PFSK-1 (cell line): ENCODE measurements at regions not wholly inside any gene's neighbourhood (a gene's known extent, or its start where the extent isn't known, plus 50 kb on each side); places are given as distances from the start of the nearest gene placed in this dataset.

ENCODE experiments used
- FOXP2 ChIP-seq: optimal IDR thresholded peaks from 2 replicates; pipeline ENCODE3; 2011; ENCODE audit warnings: borderline replicate concordance, control low read depth, inconsistent platforms; ENCODE audit not compliant: insufficient read depth; ENCODE audit errors: extremely low read length, extremely low read depth
- POLR2AphosphoS5 ChIP-seq: IDR thresholded peaks from 2 replicates; pipeline ENCODE4 v1.6.1; 2012; ENCODE audit warnings: low read depth, mild to moderate bottlenecking, control low read depth, low read length, moderate library complexity
- REST ChIP-seq, 2 experiments: IDR thresholded peaks; 2 replicates each; pipeline versions ENCODE4 v1.6.1 to v1.8.0; 2011 to 2012; ENCODE audit warnings: low read depth in 2 of 2, low read length in 2 of 2, control low read depth in 1 of 2, inconsistent platforms in 1 of 2, mild to moderate bottlenecking in 1 of 2, moderate library complexity in 1 of 2; ENCODE audit not compliant: insufficient read depth in 1 of 2
- SIN3A ChIP-seq: IDR thresholded peaks from 2 replicates; pipeline ENCODE4 v1.6.1; 2012; ENCODE audit warnings: mild to moderate bottlenecking, low read length, moderate library complexity, borderline replicate concordance; ENCODE audit not compliant: insufficient read depth
- TAF1 ChIP-seq: IDR thresholded peaks from 2 replicates; pipeline ENCODE4 v1.6.1; 2012; ENCODE audit warnings: low read length, control low read depth, borderline replicate concordance; ENCODE audit not compliant: insufficient read depth

- TF ChIP-seq FOXP2, result no peak
- TF ChIP-seq REST (IDR thresholded peaks at IDR 0.05; ENCODE audit: insufficient read depth in 1 of 2, low read depth in 2 of 2, low read length in 2 of 2), result no peak
- no peak for TF ChIP-seq POLR2AphosphoS5
- no peak for TF ChIP-seq SIN3A
Observed at GRCh38 chr9:3035579-3036332, 191.9 kb upstream of the PUM3 start.

DNA sequence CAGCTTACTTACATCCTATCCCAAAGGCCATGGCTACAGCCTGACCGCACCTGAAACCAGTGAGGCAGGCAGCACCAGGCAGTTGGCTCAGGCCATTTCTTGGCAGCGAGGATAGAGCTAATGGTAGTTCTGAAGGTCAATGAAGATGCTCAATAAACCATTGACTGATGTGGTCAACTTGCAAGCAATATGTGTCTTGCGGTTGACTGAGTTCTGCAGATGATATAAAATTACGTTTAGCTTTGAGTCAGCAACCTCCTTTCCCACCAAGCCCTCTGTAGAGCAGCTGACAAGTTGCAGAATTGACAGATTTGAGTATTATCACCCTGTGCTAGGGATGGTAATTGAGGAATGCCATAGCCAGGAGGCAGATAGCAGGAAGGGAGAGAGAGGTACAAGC lies 189.0 kb upstream of the PUM3 start:
- TF ChIP-seq SIN3A (no peak), TAF1 (no peak), REST (IDR thresholded peaks at IDR 0.05; ENCODE audit: insufficient read depth in 1 of 2, low read depth in 2 of 2, low read length in 2 of 2) (no peak)

- no peak for TF ChIP-seq TAF1
- no peak for TF ChIP-seq SIN3A
- no peak for TF ChIP-seq FOXP2
- no peak for TF ChIP-seq POLR2AphosphoS5
- no peak for TF ChIP-seq REST (IDR thresholded peaks at IDR 0.05; ENCODE audit: insufficient read depth in 1 of 2, low read depth in 2 of 2, low read length in 2 of 2)
Observed at GRCh38 chr9:3028535-3028934, 184.6 kb upstream of the PUM3 start.

DNA sequence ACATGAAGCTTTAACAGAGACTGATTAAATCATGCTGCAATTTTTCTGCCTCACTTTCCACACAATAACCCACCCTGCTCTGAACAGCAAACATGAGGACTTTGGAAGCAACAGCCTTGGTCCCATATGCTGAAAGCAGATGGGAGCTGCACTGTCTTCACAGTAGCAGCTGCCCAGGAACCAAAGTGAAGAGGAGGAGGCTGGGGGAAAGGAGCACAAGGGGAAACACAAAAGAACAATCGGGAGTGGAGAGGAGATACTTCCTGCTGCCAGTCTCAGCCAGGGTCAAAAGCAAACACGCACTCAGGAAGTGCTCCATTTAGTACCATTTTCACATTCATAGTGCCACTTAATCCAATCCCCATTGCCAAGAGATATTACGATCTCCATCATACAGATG lies 183.3 kb upstream of the PUM3 start:
- TF ChIP-seq REST (IDR thresholded peaks at IDR 0.05; ENCODE audit: insufficient read depth in 1 of 2, low read depth in 2 of 2, low read length in 2 of 2) (no peak), FOXP2 (no peak), TAF1 (no peak), SIN3A (no peak), POLR2AphosphoS5 (no peak)

DNA sequence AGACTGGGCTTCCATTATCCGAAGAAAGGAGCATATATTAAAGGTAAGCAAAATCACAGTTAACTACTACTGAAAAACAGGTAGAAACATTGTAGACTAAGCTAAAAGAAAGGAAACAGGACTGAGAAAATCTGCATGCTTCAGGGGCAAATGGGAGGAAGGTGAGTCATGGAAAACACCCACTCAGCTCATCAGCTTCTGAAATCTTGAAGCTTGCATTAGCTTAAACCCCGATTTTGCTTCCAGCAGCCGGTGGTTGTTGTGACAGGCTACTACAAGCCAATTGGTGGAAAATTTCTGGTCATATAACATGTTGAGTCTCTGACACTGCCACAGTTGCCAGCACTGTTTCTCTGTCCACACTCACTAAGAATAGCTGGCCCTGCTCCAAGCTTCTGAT lies 179.6 kb upstream of the PUM3 start:
- TF ChIP-seq TAF1, result no peak
- no peak for TF ChIP-seq REST (IDR thresholded peaks at IDR 0.05; ENCODE audit: insufficient read depth in 1 of 2, low read depth in 2 of 2, low read length in 2 of 2)
- TF ChIP-seq SIN3A, result no peak
- TF ChIP-seq FOXP2, result no peak
- no peak for TF ChIP-seq POLR2AphosphoS5
